CMK (cell line): ENCODE measurements at regions not wholly inside any gene's neighbourhood (a gene's known extent, or its start where the extent isn't known, plus 50 kb on each side); places are given as distances from the start of the nearest gene placed in this dataset.
"Not testable (repeated sequence)": the region's sequence is repeated elsewhere in the genome, so short reads cannot be mapped to it uniquely, and the experiment has no call there.

Experiments used
- DNase-seq: peaks from one replicate; pipeline ENCODE4 v3.0.0-alpha.2; 2010; ENCODE audit warnings: low read depth

DNA sequence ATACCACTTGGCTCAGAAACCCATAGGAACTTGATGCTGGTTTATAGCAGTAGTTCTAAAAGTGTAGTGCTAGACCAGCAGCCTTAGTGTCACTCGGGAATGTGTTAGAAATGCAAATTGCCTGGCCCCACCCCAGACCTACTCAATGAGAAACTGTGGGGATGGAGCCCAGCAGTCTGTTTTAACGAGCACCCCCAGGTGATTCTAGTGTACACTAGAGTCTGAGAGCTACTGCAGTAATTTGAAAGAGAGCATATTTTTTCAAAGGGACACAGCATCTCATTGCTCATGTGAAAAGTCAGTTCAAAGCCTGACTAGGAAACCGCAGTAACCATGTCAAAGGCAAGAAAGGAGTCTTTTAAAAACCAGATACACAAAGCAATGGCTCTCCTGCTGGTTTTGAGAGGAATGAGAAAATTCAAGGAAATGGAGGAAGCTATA is 313.4 kb downstream of the SQOR start:
- DNase-seq = no peak

DNA sequence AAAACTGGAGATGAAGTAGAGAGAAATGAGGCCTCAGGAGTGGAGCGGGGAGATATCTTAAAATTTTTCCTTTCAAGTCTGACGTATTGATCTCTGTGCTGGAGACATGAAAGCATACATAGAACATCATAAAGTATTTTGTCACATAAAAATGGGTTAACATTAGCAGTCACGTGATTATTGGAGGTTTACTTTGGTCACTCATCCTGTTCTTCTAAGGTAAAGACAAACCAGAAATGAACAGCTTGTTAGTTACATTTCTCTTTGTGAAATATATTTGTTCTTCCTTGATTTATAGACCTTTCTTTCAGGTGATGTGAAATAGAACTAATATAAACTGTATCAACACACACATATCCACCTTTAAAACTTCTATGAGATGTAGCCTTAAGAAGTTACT is 324.1 kb downstream of the SQOR start:
- DNase-seq = no peak

- no peak for DNase-seq
Observed at GRCh38 chr15:45962733-45963132, 327.9 kb downstream of the SQOR start.

GRCh38 chr15:45970542-45970941 is 335.7 kb downstream of the SQOR start:
- DNase-seq = no peak

DNA sequence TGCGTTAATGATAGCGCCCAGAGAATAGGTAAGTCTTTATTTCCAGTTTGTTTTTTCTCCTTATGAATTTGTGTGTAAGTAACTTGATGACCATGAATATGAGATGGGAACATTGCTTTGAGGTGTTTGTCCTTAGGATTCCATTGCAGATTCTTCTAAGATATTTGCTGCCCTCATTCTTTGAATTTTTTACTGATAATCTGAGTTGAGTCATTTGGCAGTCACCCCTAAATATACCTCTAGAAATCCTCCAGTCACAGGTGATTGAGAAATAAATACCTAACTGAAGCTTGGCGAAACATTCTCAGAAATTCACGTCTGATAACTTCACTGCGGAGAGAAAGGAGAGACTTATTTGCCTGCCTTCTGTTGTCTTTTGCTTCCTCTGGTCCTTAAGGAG is 345.5 kb downstream of the SQOR start:
- DNase-seq = no peak

GRCh38 chr15:45981625-45982024 is 346.8 kb downstream of the SQOR start:
- DNase-seq = no peak

- no peak for DNase-seq
Observed at GRCh38 chr15:45991863-45992262, 357.0 kb downstream of the SQOR start.

DNA sequence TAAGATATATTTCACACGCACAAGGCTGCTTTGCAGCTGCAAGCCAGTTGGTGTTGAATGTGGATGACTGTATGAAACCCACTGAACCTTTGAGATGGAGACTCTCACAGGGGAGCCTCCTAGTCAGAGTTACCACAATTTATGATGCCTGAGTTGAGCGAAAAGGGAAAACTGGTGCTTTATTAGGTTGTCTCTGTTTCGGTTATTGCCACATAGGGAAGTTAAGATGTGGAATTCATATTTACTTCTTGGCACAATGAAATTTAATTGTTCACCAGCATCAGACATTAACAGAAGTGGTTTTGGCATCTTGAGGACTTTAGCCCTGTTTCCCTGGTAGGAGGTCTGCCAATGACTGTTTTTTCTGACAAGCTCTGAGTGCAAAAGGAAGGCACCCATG is 358.2 kb downstream of the SQOR start:
- DNase-seq = no peak

DNA sequence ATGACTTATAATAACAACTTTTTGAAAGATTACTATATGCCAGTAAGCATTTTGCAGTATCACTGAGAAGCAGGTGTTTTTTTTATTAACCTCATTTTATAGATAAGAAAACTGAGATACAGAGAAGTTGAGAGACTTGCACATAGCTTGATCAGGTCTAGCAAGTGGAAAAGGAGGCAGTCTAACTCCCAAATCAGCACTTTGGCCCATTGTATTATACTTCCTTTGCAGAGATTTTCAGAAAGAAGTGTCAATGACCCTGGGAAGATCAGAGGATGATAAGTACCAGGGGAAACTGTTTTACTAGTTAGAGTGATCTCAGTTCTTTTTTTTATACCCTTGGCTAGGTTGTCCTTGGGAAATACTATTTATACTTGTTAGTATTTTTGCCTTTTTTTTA is 358.7 kb downstream of the SQOR start:
- DNase-seq = no peak

DNA sequence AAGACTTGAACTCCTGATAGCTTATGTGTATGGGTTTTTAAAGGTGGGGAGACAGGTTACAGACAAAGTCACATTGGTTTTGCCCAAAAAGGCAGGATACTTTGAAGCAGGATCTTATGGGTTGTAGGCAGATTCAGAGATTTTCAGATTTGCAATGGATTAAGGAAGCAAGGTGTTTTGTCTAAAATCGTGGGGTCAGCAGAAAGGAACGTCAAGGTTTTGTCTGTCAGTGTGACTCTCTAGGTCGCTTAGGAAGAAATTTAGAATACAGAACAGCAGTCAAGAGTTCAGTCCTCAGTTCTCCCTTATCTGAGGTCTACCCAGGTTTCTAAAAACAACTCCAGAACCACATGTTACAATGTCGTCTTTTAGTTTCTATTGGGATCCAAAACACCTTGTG is 361.0 kb downstream of the SQOR start:
- DNase-seq = no peak

GRCh38 chr15:46014532-46014931 is 379.7 kb downstream of the SQOR start:
- DNase-seq = no peak

DNA sequence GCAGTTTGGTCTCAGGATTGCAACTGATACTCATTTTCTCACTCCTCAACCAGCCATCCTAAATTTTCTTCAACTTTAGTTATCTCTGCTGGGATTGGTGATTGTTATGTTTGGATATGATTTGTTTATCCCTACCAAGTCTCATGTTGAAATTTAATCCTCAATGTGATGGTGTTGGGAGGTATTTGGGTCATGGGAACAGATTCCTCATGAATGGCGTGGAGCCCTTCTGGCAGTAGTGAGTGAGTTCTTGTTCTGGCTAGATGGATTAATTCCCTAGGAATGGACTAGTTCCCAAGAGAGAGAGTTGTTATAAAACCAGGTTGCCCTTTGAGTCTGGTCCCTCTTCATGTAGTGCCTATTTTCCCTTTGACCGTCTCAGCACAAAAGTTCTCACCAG is 399.9 kb downstream of the SQOR start:
- no peak for DNase-seq

DNA sequence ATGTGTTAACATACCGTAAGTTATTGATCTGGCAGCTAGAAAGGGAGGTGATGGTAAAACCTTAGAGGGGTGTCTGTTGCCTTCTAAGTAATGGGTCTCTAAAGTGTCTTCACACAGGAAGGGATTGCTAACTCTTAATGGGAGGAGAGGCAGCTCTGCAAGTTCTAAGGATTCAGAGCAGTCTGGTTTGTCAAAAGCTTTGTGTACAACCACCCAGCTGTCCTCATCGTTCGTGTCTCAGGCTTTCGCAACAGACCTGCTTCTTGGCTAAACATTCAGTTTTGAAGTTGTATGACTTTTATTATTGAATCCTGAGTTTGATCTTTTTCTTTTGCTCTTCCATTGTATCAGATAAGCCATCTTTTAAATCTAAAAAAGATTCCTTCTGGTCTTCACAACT is 404.9 kb downstream of the SQOR start:
- DNase-seq = no peak

- DNase-seq = no peak
Observed at GRCh38 chr15:46041905-46042304, 407.1 kb downstream of the SQOR start.

DNA sequence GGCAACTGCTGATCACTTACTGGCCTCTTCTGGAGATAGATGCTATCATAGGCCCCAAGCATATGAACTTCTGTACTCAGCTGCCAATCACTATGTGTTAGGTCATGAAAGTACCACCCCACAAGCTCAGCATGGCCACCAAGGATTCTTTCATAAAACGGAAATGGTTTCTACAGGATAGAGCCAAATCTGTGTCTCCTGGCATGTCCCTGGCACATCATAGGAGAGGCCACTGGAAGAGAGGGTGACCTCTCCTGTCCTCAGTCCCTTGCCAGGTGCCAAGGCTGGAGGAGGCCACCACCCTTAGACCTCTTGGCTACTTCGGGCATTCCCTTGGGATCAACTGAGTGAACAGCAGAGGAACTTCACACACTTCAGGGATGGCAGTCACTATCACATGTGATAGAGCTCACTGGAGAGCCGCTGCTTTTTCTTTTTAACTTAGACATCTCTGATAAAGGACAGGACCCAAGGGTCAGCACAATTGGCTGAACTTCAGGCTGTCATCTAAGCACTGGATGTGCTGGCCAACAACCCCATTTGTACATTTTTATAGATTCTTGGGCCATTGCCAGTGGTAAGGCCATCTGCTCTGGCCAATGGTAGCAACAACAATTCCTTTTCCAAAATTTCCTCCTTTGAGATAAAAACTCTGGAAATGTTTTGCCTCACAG is 425.2 kb downstream of the SQOR start:
- DNase-seq = no peak

- DNase-seq = no peak
Observed at GRCh38 chr15:46061002-46061401, 426.2 kb downstream of the SQOR start.

GRCh38 chr15:46077220-46077619 is 442.4 kb downstream of the SQOR start:
- DNase-seq = no peak

DNA sequence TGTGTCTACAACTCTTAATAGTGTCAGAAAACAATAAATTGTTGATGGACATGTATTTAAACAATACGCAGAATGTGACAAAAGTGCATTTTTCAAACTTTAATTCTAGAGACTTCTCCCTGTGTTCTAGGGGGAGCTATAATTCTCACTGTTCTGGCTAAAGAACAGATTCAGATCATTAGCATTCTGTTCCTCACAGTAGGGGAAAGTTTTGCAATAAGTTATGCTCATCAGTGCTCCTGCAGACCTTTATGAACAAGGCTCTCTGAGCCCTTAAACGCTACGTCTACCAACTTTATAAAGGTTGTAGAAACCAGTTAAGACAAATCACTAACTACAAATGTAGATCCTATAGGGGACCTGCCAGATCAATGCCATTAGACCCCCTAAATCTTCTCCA is 444.2 kb downstream of the SQOR start:
- DNase-seq = no peak

DNA sequence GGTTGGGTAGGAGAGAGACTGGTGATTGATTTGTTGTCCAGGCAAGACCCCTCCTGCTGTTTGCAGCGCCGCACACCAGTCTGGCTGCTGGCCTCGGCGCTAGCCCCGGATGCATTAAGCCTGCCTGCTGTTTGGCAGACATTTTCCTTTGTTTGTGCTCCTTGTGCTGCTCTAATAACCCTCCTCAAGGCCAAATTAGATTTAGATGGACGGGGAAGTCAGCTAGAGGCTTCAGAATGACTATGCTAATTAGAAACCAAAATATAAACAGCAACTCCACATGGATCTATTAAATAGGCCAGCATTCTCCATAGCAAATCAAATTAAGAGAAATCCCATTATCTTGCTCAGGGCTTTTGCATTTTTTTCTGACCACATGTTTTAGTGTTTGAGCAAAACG is 445.2 kb downstream of the SQOR start:
- no peak for DNase-seq

GRCh38 chr15:46088486-46089445 is 453.9 kb downstream of the SQOR start:
- no peak for DNase-seq

- no peak for DNase-seq
Observed at GRCh38 chr15:46089467-46089935, 454.7 kb downstream of the SQOR start.

GRCh38 chr15:46091860-46092450 is 457.1 kb downstream of the SQOR start:
- no peak for DNase-seq

- not testable (repeated sequence) for DNase-seq
Observed at GRCh38 chr15:46098006-46098405, 463.2 kb downstream of the SQOR start.
